ENCODE measurements at regions not wholly inside any gene's neighbourhood (a gene's known extent, or its start where the extent isn't known, plus 50 kb on each side); places are given as distances from the start of the nearest gene placed in this dataset.
"Not testable (repeated sequence)": the region's sequence is repeated elsewhere in the genome, so short reads cannot be mapped to it uniquely, and the experiment has no call there.

- DNase-seq (ENCODE audit: low read depth) = no peak
- H3K4me3 ChIP-seq (ENCODE audit: low read depth, low read length) = no peak overlapping the region
- TF ChIP-seq CTCF (IDR thresholded peaks at IDR 0.05; ENCODE audit: insufficient read depth, low read depth, low read length, missing control alignments) = no peak
Observed at GRCh38 chr1:199920635-199921034, 106.9 kb upstream of the NR5A2 start.

- no peak overlapping the region for H3K4me3 ChIP-seq (ENCODE audit: low read depth, low read length)
- no peak for TF ChIP-seq CTCF (IDR thresholded peaks at IDR 0.05; ENCODE audit: insufficient read depth, low read depth, low read length, missing control alignments)
- DNase-seq (ENCODE audit: low read depth) = no peak
Observed at GRCh38 chr1:199929556-199929955, 98.0 kb upstream of the NR5A2 start.

- H3K4me3 ChIP-seq (ENCODE audit: low read depth, low read length); DNase-seq (ENCODE audit: low read depth): not testable (repeated sequence)
Observed at GRCh38 chr1:199930067-199930466, 97.4 kb upstream of the NR5A2 start.

GRCh38 chr1:199931666-199932377 is 95.7 kb upstream of the NR5A2 start:
- no peak for TF ChIP-seq CTCF (IDR thresholded peaks at IDR 0.05; ENCODE audit: insufficient read depth, low read depth, low read length, missing control alignments)
- H3K4me3 ChIP-seq (ENCODE audit: low read depth, low read length) = no peak overlapping the region
- no peak for DNase-seq (ENCODE audit: low read depth)

- no peak for TF ChIP-seq CTCF (IDR thresholded peaks at IDR 0.05; ENCODE audit: insufficient read depth, low read depth, low read length, missing control alignments)
- no peak for DNase-seq (ENCODE audit: low read depth)
- no peak overlapping the region for H3K4me3 ChIP-seq (ENCODE audit: low read depth, low read length)
Observed at GRCh38 chr1:199932462-199932861, 95.0 kb upstream of the NR5A2 start.

GRCh38 chr1:199936441-199936840 is 91.1 kb upstream of the NR5A2 start:
- H3K4me3 ChIP-seq (ENCODE audit: low read depth, low read length) = no peak overlapping the region
- DNase-seq (ENCODE audit: low read depth) = no peak
- no peak for TF ChIP-seq CTCF (IDR thresholded peaks at IDR 0.05; ENCODE audit: insufficient read depth, low read depth, low read length, missing control alignments)

GRCh38 chr1:199937161-199937560 is 90.3 kb upstream of the NR5A2 start:
- TF ChIP-seq CTCF (IDR thresholded peaks at IDR 0.05; ENCODE audit: insufficient read depth, low read depth, low read length, missing control alignments) = no peak
- no peak overlapping the region for H3K4me3 ChIP-seq (ENCODE audit: low read depth, low read length)
- DNase-seq (ENCODE audit: low read depth) = no peak

All from GM12865 (cell line).